ENCODE measurements at regions not wholly inside any gene's neighbourhood (a gene's known extent, or its start where the extent isn't known, plus 50 kb on each side); places are given as distances from the start of the nearest gene placed in this dataset.

DNA sequence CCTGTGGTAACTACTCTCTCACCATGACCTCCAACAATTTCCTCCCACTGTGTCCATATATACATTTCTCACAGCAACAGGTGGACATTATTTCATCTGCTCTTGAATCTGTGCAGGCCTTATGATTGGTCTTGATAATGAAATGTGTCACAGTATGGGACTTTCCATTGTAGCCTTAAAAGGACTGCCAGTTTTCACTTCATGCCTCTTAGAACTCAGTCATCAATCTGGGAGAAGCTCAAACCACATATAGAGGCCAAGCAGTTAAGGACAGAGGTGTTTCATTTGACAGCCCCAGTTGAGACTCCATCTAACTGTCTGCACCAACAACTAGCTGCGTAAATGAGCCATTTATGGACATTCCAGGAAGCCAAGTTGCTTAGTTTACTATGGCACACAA, 1534.8 kb downstream of the ARAP2 start:
- Histone ChIP-seq H3K9me3 (no peaks in the 10 kb centered on the region), H3K4me1 (no peaks in the 10 kb centered on the region), H3K4me2 (no peak overlapping the region), H3K27ac (no peak overlapping the region), H3K4me3 (no peak overlapping the region)
- TF ChIP-seq GATA3 (IDR thresholded peaks at IDR 0.05; ENCODE audit: borderline replicate concordance): no peak
- TF ChIP-seq, protein P1, sequence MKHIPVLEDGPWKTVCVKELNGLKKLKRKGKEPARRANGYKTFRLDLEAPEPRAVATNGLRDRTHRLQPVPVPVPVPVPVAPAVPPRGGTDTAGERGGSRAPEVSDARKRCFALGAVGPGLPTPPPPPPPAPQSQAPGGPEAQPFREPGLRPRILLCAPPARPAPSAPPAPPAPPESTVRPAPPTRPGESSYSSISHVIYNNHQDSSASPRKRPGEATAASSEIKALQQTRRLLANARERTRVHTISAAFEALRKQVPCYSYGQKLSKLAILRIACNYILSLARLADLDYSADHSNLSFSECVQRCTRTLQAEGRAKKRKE (CRISPR knock-in tag; IDR thresholded peaks at IDR 0.05; ENCODE audit: low read depth): no peak
- no peak for TF ChIP-seq NPAS2 (CRISPR knock-in tag; IDR thresholded peaks at IDR 0.05; ENCODE audit: borderline replicate concordance)
- TF ChIP-seq EHF (CRISPR knock-in tag; IDR thresholded peaks at IDR 0.05): no peak
- FAIRE-seq (no peak), ATAC-seq (no peak), DNase-seq (ENCODE audit: low read depth in 1 of 2, low spot score in 1 of 2) (no peak)
- ChIA-PET CTCF (interaction anchor here (0.6 kb wide), 2 partner anchors 454 to 1445 kb away, joined by 3 read pairs; no protein-coding TSS in a partner anchor), POLR2A (no interaction called here)
- 73% methylated on average over 1 of the region's 1 CpG for WGBS (ENCODE audit: missing lambda C conversion rate)

DNA sequence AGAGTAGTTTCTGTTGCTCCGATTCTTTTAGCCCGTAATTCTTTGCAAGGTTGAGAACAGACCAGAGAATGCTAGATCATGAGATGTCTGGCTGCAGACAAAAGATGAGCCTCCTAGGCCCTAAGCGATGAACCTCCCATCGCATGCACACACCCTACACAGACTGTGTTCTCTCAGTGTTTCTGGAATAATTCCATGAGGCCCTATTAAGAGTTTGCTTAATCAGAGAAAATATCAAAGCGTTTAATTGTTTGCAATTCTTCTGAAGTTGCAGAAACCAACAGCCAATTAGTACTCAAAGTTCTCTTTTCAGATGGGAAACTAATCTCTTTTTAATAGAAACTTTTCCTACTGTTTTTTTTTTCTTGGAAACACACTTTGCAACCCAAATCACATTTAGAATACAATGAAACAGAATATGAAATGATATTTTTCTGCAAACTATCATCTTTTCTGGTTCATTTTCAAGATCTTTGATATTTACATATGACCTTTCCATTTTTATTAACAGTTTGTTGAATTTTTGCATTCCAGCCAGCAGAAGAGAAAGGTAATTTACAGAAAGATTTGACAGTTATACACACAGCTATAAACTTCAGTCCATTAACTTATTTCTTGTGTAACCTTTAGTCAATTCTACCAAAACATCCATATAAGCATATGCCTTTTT, 1525.6 kb downstream of the ARAP2 start:
- ChIA-PET POLR2A (no interaction called here), CTCF (no interaction called here)
- WGBS (ENCODE audit: missing lambda C conversion rate): 75% methylated on average over 5 of the region's 5 CpGs
- DNase-seq (ENCODE audit: low read depth in 1 of 2, low spot score in 1 of 2) (no peak), FAIRE-seq (no peak), ATAC-seq (no peak)
- no peak overlapping the region for H3K4me2 ChIP-seq
- no peaks in the 10 kb centered on the region for H3K4me1 ChIP-seq
- TF ChIP-seq HEYL (CRISPR knock-in tag; IDR thresholded peaks at IDR 0.05) (no peak), EHMT2 (IDR thresholded peaks at IDR 0.05; ENCODE audit: low read depth) (no peak), NFE2L2 (conservative IDR thresholded peaks at IDR 0.05; ENCODE audit: low read length) (no peak), RARB (CRISPR knock-in tag; IDR thresholded peaks at IDR 0.05) (no peak), FOSB (CRISPR knock-in tag; IDR thresholded peaks at IDR 0.05) (no peak), NR3C1 (IDR thresholded peaks at IDR 0.05) (no peak), CBX8 (IDR thresholded peaks at IDR 0.05) (no peak), CHD4 (IDR thresholded peaks at IDR 0.05; ENCODE audit: borderline replicate concordance) (no peak), POLR2AphosphoS2 (conservative IDR thresholded peaks at IDR 0.05; ENCODE audit: low read length) (no peak), CBX2 (IDR thresholded peaks at IDR 0.05; ENCODE audit: borderline replicate concordance, low read depth) (no peak), GATA3 (IDR thresholded peaks at IDR 0.05; ENCODE audit: borderline replicate concordance) (no peak), PHF8 (IDR thresholded peaks at IDR 0.05; ENCODE audit: borderline replicate concordance, low read depth) (no peak), MYC (IDR thresholded peaks at IDR 0.05; ENCODE audit: borderline replicate concordance, low read length) (no peak), RAD21 (conservative IDR thresholded peaks at IDR 0.05 in 1 of 2, IDR thresholded peaks at IDR 0.05 in 1 of 2) (no peak), TFCP2L1 (CRISPR knock-in tag; IDR thresholded peaks at IDR 0.05) (no peak)
- TF ChIP-seq, protein P2, sequence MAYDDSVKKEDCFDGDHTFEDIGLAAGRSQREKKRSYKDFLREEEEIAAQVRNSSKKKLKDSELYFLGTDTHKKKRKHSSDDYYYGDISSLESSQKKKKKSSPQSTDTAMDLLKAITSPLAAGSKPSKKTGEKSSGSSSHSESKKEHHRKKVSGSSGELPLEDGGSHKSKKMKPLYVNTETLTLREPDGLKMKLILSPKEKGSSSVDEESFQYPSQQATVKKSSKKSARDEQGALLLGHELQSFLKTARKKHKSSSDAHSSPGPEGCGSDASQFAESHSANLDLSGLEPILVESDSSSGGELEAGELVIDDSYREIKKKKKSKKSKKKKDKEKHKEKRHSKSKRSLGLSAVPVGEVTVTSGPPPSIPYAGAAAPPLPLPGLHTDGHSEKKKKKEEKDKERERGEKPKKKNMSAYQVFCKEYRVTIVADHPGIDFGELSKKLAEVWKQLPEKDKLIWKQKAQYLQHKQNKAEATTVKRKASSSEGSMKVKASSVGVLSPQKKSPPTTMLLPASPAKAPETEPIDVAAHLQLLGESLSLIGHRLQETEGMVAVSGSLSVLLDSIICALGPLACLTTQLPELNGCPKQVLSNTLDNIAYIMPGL (CRISPR knock-in tag; IDR thresholded peaks at IDR 0.05; ENCODE audit: borderline replicate concordance): no peak
- TF ChIP-seq, protein P3, sequence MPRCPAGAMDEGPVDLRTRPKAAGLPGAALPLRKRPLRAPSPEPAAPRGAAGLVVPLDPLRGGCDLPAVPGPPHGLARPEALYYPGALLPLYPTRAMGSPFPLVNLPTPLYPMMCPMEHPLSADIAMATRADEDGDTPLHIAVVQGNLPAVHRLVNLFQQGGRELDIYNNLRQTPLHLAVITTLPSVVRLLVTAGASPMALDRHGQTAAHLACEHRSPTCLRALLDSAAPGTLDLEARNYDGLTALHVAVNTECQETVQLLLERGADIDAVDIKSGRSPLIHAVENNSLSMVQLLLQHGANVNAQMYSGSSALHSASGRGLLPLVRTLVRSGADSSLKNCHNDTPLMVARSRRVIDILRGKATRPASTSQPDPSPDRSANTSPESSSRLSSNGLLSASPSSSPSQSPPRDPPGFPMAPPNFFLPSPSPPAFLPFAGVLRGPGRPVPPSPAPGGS (IDR thresholded peaks at IDR 0.05): no peak
- TF ChIP-seq, protein P4, sequence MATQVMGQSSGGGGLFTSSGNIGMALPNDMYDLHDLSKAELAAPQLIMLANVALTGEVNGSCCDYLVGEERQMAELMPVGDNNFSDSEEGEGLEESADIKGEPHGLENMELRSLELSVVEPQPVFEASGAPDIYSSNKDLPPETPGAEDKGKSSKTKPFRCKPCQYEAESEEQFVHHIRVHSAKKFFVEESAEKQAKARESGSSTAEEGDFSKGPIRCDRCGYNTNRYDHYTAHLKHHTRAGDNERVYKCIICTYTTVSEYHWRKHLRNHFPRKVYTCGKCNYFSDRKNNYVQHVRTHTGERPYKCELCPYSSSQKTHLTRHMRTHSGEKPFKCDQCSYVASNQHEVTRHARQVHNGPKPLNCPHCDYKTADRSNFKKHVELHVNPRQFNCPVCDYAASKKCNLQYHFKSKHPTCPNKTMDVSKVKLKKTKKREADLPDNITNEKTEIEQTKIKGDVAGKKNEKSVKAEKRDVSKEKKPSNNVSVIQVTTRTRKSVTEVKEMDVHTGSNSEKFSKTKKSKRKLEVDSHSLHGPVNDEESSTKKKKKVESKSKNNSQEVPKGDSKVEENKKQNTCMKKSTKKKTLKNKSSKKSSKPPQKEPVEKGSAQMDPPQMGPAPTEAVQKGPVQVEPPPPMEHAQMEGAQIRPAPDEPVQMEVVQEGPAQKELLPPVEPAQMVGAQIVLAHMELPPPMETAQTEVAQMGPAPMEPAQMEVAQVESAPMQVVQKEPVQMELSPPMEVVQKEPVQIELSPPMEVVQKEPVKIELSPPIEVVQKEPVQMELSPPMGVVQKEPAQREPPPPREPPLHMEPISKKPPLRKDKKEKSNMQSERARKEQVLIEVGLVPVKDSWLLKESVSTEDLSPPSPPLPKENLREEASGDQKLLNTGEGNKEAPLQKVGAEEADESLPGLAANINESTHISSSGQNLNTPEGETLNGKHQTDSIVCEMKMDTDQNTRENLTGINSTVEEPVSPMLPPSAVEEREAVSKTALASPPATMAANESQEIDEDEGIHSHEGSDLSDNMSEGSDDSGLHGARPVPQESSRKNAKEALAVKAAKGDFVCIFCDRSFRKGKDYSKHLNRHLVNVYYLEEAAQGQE (IDR thresholded peaks at IDR 0.05): no peak
- TF ChIP-seq, protein P5, sequence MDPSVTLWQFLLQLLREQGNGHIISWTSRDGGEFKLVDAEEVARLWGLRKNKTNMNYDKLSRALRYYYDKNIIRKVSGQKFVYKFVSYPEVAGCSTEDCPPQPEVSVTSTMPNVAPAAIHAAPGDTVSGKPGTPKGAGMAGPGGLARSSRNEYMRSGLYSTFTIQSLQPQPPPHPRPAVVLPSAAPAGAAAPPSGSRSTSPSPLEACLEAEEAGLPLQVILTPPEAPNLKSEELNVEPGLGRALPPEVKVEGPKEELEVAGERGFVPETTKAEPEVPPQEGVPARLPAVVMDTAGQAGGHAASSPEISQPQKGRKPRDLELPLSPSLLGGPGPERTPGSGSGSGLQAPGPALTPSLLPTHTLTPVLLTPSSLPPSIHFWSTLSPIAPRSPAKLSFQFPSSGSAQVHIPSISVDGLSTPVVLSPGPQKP (IDR thresholded peaks at IDR 0.05; ENCODE audit: low read depth, low read length): no peak
- TF ChIP-seq, protein P1 (CRISPR knock-in tag; IDR thresholded peaks at IDR 0.05; ENCODE audit: low read depth): no peak
- H3K9me3 ChIP-seq: no peaks in the 10 kb centered on the region
- no peak overlapping the region for H3K4me3 ChIP-seq
- H3K27ac ChIP-seq: no peak overlapping the region
